GM20000 (cell line): ENCODE measurements at regions not wholly inside any gene's neighbourhood (a gene's known extent, or its start where the extent isn't known, plus 50 kb on each side); places are given as distances from the start of the nearest gene placed in this dataset.

Experiments used
- DNase-seq: peaks from one replicate; pipeline ENCODE4 v3.0.0; 2012; ENCODE audit warnings: low spot score
- TF ChIP-seq, protein P1 (sequence below): IDR thresholded peaks from 2 replicates; pipeline ENCODE4 v1.5.1; 2012; ENCODE audit warnings: mild to moderate bottlenecking, control low read depth; ENCODE audit errors: extremely low read depth, missing control alignments

DNA sequence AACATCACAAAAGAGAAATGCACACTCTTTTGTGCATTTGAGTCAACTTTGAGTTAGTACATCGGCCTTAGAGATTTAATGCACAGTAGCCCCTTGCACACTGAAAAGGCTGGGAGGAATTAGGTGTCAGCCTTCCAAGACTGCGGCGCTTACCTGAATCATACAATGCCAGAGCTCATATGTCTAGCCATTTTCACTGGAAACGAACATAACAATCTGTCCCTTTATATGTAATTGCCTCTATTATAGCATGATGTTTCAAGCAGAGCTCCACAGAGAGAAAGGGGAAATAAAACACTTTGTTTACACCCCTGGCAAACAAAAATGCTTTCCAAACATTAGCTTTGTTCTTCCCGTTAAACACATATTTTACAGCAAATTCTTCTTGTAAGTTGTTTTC is 315.7 kb upstream of the SLCO3A1 start:
- TF ChIP-seq, protein P1, sequence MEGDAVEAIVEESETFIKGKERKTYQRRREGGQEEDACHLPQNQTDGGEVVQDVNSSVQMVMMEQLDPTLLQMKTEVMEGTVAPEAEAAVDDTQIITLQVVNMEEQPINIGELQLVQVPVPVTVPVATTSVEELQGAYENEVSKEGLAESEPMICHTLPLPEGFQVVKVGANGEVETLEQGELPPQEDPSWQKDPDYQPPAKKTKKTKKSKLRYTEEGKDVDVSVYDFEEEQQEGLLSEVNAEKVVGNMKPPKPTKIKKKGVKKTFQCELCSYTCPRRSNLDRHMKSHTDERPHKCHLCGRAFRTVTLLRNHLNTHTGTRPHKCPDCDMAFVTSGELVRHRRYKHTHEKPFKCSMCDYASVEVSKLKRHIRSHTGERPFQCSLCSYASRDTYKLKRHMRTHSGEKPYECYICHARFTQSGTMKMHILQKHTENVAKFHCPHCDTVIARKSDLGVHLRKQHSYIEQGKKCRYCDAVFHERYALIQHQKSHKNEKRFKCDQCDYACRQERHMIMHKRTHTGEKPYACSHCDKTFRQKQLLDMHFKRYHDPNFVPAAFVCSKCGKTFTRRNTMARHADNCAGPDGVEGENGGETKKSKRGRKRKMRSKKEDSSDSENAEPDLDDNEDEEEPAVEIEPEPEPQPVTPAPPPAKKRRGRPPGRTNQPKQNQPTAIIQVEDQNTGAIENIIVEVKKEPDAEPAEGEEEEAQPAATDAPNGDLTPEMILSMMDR, result no peak
- DNase-seq, result no peak

DNA sequence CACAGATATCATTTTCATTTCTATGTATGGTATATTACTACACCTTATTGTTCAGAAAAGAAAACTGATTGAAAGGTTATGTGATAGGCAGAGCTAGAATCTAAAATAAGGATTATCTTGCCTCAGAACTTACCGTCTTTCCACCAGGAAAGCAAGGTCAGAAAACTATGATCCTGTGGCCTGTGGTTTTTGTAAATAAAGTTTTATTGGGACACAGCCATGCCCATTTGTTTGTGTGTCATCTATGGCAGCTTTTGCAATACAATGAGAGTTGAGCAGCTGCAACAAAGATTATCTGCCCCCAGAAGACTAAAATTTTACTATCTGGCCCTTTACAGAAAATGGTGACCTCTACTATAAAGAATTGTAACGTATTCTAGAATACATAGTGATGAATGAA is 314.7 kb upstream of the SLCO3A1 start:
- DNase-seq, result no peak
- TF ChIP-seq, protein P1, result no peak

DNA sequence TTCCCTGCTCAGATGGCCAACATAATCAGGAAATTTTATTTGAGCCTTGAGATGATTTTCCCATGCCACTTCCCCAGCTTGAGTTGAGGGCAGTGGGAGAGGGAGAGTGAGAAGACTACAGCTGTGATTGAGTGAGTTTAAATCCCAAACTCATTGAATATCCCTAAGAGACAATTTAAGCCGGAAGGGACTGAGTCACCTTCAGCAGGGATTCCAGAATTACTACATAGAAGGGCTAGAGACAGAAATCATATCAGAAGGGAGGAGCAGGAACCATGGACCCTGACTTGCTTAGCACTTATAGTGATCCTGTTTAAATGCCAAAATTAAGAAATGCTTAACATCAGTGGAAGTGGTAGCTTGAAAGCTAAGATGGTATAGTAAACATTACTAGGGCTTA is 312.2 kb upstream of the SLCO3A1 start:
- no peak for DNase-seq
- TF ChIP-seq, protein P1, result no peak

DNA sequence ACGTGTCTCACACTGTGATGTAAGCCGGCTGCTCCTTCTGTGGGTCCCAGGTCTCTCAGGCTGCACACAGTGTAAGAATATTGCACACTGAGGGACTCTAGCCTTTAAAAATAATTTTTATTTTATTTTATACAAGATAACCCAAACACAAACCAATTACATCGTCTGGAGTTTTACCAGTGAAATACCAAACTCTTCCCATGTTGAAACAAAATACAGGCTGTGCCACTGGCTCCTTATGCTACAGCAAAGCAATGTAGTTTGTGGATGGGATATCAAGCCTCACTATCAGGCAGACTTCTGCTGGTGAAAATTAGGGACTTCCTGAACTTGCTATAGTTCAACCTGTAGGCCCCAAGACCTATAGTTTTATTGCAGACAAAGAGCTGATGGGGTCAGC is 311.3 kb upstream of the SLCO3A1 start:
- TF ChIP-seq, protein P1, result no peak
- DNase-seq, result no peak

DNA sequence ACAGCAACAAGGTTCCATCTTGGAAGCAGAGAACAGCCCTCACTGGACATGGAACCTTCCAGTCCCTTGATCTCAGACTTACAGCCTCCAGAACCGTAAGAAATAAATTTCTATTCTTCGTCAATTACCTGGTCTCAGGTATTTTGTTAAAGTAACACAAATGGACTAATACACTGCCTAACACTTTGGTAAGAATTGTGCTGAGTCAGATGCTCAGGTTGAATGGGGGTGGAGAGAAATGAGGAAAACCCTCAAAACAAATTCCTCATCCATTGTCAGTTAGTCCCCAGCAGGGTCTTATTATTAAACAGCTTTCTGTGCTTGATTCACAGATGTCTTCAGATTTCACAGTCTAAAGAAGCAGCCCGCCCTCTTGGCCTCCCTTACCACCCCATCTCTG is 306.2 kb upstream of the SLCO3A1 start:
- DNase-seq, result no peak
- TF ChIP-seq, protein P1, result no peak

DNA sequence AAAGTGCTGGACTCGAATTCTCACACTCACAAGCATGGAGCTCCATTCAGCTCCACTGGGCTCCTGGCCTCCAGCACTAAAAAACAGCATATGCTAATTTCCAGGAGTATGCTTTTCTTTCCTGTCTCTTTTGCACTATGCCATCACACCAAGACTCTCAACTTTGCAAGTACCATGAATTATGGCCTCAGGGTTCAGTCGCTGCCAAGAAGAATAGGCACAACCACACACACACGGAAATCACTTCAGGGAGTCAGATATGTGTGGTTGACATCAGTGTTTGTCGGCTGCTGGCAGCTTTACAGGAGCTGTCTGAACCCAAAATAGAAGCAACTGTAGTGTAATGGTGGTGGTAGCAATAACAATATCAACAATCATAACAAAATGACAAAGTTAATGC is 305.0 kb upstream of the SLCO3A1 start:
- no peak for DNase-seq
- TF ChIP-seq, protein P1, result no peak

DNA sequence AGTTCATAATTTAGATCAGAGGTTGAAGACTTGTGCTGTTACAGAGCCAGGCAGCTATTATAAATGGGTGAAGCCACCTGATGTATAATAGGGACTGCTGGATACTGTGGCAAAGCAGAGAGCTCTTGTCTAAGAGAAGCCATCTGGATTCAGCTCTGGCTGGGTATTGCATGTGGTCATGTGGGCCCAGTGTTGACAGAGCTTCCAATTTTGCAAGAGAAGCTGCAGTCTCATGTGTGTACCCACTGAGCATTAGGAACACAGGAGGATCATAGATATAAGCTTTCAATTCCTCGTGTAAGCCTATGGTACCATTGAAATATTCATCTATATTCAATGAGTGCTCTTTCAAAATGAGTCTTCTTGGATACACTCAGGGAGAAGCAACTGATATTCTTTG is 303.9 kb upstream of the SLCO3A1 start:
- TF ChIP-seq, protein P1, result no peak
- no peak for DNase-seq
